ENCODE measurements at regions not wholly inside any gene's neighbourhood (a gene's known extent, or its start where the extent isn't known, plus 50 kb on each side); places are given as distances from the start of the nearest gene placed in this dataset.
A peak's percentile ranks its signal among the peaks of the same experiment; 100 is the strongest.
"Not testable (repeated sequence)": the region's sequence is repeated elsewhere in the genome, so short reads cannot be mapped to it uniquely, and the experiment has no call there.

- no peak for DNase-seq (ENCODE audit: low read depth in 2 of 2)
Measured at GRCh38 chr12:77222336-77222735, 157.0 kb upstream of the E2F7 start.

DNA sequence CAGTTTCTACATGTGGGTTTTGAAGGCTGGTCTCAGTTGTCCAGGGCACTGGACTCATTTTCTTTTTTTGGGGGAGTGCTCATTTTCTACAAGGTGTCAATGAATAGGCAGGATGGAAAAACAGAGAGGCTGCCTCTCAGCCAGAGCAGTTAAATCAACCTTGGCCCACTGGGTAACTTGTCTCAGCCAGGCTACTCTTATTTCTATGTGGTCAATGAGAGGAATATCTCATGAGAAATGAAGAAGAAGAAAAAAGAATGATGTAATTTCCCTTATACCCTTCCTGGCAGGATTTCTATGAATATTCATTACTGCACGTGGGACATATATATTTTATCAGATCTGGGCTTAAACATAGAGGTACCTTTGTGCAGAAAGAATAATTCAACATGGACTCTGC lies 155.2 kb upstream of the E2F7 start:
- no peak for DNase-seq (ENCODE audit: low read depth in 2 of 2)

GRCh38 chr12:77218278-77218677 lies 152.9 kb upstream of the E2F7 start:
- DNase-seq (ENCODE audit: low read depth in 2 of 2) = no peak

- not testable (repeated sequence) for DNase-seq (ENCODE audit: low read depth in 2 of 2)
Measured at GRCh38 chr12:77216136-77216535, 150.8 kb upstream of the E2F7 start.

DNA sequence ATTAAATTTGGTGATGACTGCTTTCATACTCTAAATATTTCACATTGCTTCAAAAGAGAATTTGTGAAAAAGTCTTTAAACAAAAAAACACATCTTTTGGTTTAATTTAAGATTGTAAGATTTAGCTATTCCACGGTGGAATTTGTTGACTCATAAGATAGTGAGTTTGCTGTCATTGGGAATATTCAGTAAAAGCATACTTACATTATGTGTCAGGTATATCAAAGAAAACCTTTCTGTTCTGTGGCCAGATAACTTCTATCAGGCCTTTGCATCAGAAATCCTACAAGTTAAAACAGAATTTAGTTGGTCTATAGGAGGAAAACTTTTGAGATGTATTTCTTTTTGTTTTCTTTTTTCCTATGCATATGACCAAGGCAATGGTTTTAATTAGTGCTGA lies 148.8 kb upstream of the E2F7 start:
- no peak for DNase-seq (ENCODE audit: low read depth in 2 of 2)

DNA sequence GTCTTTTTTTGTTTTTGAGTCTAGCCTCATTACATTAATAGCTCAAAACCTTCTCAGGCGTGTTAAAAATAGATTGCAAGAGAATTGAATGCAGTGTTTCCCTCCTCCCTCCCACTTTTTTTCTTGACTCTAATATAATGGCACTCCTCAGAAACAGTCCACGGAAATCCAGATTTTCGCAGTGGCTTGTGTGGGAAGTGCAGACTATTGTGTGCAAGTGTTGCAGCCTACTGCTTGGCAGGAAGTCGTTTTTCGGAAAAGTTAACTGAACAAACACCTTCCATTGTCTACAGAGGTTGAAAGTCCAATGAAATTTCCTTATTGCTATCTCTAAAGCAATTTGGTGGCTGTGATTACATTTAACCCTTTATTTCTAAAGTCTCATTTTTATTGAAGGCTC lies 147.9 kb upstream of the E2F7 start:
- peak in 1 of 2 donors; percentile 92 for DNase-seq (ENCODE audit: low read depth in 2 of 2)

- DNase-seq (ENCODE audit: low read depth in 2 of 2) = no peak
Measured at GRCh38 chr12:77210724-77211123, 145.4 kb upstream of the E2F7 start.

- DNase-seq (ENCODE audit: low read depth in 2 of 2) = peak in 1 of 2 donors; percentile 20
Measured at GRCh38 chr12:77204083-77204482, 138.7 kb upstream of the E2F7 start.

GRCh38 chr12:77202457-77203060 lies 137.2 kb upstream of the E2F7 start:
- DNase-seq (ENCODE audit: low read depth in 2 of 2) = no peak

- DNase-seq (ENCODE audit: low read depth in 2 of 2) = no peak
Measured at GRCh38 chr12:77189901-77190416, 124.6 kb upstream of the E2F7 start.

GRCh38 chr12:77189458-77189857 lies 124.1 kb upstream of the E2F7 start:
- no peak for DNase-seq (ENCODE audit: low read depth in 2 of 2)

DNA sequence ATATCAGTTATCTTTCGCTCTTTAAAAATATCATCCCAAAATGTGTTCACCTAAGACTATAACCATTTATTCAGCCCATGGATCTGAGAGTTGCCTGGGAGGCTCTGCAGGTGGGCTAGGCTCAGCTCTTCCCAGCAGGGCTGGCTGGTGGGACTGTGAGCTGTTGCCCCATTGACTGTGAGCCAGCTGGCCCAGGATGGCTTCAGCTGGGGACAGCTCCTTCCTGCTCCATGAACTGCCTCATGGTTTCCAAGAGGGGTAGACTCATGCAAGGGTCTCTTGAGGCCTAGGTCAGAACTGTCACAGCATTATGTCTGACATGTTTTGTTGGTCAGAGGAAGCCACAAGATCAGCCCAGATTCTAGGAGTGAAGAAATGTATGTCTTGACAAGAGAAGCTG lies 114.1 kb upstream of the E2F7 start:
- no peak for DNase-seq (ENCODE audit: low read depth in 2 of 2)

DNA sequence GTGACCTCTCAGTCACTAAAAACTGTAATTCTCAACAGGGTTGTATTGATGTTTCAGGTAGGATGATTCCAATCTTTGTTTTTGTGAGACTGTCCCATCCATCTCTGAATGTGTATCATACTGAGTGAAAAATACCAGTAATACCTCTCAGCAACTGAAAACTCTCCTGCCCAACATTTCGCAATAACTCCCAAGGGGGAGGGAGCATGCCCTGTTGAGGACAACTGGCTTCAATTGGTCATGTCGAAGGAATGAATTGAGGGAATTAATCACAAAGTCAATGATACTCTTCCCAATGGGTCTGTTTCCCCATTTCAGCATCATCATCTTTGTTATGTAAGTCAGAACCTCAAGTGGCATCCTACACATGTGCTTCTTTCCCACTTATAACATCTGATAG lies 102.4 kb upstream of the E2F7 start:
- no peak for DNase-seq (ENCODE audit: low read depth in 2 of 2)

DNA sequence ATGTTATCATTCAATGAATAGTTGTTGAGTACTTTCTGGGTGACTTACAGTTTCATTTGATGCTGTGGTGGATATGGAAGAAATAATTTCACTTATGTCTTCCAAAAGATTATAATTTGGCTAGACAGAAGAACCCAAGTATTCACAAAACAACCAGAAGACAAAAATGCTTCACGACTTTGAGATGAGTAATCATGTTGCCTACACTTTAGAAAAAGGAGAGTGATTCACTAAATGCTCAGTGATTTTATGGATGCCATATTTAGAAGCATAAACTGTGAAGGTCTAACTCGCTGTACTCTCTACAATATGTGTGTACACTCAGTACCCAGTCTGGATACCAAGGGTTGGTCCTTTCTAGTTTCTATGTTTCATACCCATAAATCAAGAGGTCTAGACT lies 101.3 kb upstream of the E2F7 start:
- DNase-seq (ENCODE audit: low read depth in 2 of 2) = no peak

DNA sequence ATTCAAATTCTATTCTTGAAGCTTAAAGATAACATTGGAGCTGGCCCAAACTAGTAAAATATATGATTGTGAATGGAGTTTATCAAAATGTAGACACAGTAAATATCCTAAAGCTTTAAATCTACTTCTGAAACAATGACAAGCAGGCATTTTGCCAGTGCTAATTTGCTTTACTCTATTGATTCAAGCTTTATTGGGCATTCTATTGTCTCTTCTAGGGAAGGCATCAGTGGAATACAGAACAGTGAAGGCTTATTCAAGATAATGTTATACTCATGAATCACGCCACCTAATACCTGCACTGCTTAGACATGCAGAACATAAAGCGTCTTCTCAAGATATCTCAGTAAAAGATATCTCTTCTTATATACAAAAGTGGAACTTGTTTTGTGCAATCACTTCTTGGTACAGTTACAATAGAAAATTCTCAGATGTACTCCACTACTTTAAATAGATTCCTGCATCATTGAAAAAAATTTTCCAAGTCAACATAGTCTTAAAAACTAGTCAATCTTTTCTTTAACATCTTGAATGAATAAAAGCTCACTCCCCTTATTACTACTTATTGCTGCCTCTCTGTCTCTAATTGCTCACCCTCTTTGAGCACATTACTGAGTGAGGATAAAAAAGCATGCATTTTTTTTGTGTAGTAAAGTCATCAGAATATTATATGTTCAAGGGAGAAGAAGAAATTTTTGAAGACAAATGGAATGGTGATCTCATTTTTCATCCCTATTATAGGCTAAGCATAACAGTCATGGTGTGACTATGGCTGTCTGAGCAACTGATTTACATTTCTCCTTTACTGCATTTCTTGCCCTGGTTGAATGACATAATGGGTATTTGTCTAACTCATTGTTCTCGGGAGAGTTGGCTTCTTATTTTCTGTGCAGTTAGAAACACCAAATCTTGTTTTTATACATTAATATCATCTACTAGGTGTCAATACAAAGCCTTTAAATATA lies 98.0 kb upstream of the E2F7 start:
- no peak for DNase-seq (ENCODE audit: low read depth in 2 of 2)

DNA sequence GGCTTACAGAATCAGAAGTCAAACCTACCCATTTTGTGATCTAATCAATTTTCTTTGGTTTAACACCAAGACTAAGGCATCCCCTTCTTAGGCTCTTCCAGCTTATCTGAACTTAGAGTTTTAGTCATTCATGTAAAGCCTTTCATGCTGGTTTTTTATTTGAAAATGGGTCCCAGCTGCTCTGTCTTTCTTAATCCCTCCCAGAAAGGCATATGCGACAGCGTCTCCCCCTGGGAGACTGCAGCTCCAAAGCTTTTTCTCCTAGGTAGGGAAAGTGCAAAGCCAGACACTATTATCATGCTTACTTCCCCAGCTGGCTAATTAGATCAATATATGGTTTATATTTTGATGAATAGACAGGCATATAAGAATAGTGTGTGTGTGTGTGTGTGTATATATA lies 96.6 kb upstream of the E2F7 start:
- no peak for DNase-seq (ENCODE audit: low read depth in 2 of 2)

GRCh38 chr12:77160931-77161330 lies 95.6 kb upstream of the E2F7 start:
- no peak for DNase-seq (ENCODE audit: low read depth in 2 of 2)

- DNase-seq (ENCODE audit: low read depth in 2 of 2) = no peak
Measured at GRCh38 chr12:77153706-77154105, 88.3 kb upstream of the E2F7 start.

DNA sequence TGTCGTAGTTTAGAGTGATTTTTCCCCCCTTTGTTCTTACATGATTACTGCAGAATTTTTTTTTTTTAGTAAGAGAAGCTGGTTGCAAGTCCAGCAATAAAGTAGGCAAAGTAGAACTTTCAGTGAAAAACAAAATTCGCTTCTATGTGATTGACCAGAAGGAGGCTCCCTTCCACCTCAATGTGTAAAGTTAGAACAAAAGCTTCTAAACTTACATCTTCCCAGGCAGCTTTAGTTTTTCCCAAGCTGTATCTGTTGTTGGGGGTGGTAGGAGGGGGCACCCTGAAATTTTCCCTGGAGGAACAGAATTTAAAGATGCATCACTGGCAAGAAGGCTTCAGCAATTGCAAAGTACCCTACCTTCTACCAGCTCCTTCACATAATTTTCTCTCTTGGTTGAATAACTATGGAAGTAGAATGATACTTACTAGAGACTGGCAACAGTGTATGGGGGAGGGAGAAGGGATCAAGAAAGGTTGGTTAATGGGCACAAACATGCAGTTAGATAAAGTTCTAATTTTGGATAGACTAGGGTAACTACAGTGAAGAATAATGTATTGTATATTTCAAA lies 87.3 kb upstream of the E2F7 start:
- DNase-seq (ENCODE audit: low read depth in 2 of 2) = peak; percentile 46 to 62

DNA sequence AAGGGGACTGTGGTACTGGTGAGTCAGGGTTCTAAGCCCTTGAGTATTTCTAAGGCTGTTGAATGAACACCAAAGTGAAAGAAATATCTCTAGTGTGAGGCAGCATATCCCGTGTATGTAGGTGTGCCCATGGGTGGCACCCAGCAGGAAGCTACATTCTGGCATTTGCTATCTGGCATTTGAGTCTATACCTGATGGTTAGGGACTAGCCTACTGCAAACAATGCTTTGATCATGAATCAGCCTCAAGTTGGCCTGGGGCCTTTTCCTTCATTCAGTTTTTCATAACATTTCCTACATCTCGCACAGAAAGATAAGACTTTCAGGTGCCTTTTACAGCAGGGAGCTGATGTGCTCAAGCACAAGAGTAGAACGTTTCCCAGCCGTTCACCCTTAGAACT lies 85.7 kb upstream of the E2F7 start:
- DNase-seq (ENCODE audit: low read depth in 2 of 2) = no peak

- peak; percentile 39 to 69 for DNase-seq (ENCODE audit: low read depth in 2 of 2)
Measured at GRCh38 chr12:77133566-77133965, 68.2 kb upstream of the E2F7 start.

DNA sequence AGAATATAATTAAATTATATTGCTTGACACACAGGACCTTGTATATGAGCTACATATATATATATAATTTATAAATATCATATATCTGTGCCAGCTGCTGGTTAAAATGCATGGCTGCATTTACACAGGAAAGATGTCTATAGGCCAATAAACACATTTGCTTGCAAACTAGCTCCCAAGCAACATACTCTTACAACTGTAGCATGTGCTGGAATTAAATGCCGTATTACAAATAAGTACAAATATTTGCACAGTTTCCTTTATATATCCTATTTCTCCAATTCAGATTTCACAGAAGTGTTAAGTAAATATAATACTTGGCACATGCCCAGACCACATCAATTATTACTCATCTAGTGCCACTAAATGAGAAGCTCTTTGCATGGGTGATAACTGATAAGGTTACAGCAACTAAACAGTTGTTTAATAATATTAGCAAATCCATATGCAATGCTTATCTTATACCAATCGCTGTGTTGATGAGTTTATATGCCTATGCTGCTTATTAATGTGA lies 66.7 kb upstream of the E2F7 start:
- peak in 1 of 2 donors; percentile 52 for DNase-seq (ENCODE audit: low read depth in 2 of 2)
